AG04449 (cell line): ENCODE measurements at regions not wholly inside any gene's neighbourhood (a gene's known extent, or its start where the extent isn't known, plus 50 kb on each side); places are given as distances from the start of the nearest gene placed in this dataset.

Experiments
- CTCF ChIA-PET: fragments of 350-600 bp; formaldehyde crosslinking; extraction: SDS; loops from one replicate; lab custom pipeline; 2021; ENCODE audit warnings: antibody characterized with exemption; lab: Yijun Ruan, JAX
- POLR2A ChIA-PET: fragments of 400-600, 350-600 bp; formaldehyde crosslinking; extraction: SDS; loops from one replicate; lab custom pipeline; 2020; ENCODE audit warnings: antibody characterized with exemption, inconsistent platforms; lab: Yijun Ruan, JAX
- DNase-seq: peaks from one replicate; pipeline ENCODE4 v3.0.0-alpha.2; 2010; ENCODE audit warnings: low read depth, low spot score
- H3K4me3 ChIP-seq: 2 replicates; pipeline ENCODE4 v1.5.1; 2011; ENCODE audit warnings: low read depth, mild to moderate bottlenecking, control low read depth, low read length
- TF ChIP-seq, protein P1 (sequence below): IDR thresholded peaks from one replicate; pipeline ENCODE4 v1.5.1; 2011; ENCODE audit warnings: mild to moderate bottlenecking, moderate library complexity, low read length, control low read depth, inconsistent platforms; ENCODE audit not compliant: insufficient read depth; ENCODE audit errors: missing control alignments

DNA sequence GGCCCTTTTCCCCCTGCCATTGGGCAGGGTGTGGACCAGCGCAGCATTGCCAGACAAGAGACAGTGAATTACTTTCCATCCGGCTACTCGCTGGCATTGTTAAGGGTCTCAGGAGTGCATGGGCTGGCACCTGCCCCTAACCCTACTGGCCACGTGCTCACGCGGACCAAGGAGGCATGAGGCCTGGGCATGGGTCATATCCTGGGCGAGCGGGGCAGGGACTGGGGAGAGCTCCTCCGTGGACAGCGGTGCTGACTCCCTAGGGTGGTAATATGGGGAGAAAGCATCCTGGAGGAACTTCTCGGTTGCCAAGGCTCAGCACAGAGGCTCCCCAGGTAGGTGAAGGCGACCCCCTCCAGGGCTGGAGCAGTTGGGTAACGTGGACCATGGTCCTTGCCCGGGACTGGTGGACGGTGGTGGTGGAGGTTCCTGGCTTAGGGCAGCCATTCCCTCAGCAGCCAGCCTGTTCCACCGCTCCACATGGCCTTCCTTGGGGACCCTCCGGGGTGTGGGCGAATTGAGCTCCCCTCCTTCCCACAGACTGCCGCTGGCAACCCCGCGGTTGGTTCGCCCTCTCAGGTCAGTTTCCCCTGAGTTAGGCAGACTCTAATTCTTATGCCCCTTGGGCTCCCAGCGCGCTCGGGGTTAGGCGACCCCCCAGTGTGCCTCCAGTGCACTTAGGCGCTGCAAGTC is 465.1 kb downstream of the SLITRK5 start:
- DNase-seq, result no peak
- H3K4me3 ChIP-seq, result no peak overlapping the region
- TF ChIP-seq, protein P1, sequence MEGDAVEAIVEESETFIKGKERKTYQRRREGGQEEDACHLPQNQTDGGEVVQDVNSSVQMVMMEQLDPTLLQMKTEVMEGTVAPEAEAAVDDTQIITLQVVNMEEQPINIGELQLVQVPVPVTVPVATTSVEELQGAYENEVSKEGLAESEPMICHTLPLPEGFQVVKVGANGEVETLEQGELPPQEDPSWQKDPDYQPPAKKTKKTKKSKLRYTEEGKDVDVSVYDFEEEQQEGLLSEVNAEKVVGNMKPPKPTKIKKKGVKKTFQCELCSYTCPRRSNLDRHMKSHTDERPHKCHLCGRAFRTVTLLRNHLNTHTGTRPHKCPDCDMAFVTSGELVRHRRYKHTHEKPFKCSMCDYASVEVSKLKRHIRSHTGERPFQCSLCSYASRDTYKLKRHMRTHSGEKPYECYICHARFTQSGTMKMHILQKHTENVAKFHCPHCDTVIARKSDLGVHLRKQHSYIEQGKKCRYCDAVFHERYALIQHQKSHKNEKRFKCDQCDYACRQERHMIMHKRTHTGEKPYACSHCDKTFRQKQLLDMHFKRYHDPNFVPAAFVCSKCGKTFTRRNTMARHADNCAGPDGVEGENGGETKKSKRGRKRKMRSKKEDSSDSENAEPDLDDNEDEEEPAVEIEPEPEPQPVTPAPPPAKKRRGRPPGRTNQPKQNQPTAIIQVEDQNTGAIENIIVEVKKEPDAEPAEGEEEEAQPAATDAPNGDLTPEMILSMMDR, result no peak
- CTCF ChIA-PET, result no interaction called here
- POLR2A ChIA-PET, result no interaction called here

DNA sequence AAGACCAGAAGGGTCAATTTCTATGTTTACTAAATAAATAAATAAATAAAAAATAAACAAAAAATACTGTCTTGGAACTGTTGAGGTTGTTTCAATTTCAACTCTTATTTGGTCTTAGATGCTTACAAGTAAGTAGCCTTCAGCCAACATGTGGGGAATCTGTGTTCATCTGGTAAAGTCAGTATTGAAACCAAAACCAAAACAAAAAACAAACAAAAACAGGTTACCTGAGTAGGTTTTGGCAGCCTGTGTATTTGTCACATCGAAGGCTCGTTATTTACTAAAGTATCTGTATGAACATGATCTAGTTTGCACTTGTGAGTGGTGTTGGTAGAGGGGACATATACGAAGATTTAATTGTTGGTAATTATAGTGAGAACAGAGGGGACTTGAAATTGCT is 471.5 kb downstream of the SLITRK5 start:
- no peak for DNase-seq
- TF ChIP-seq, protein P1, result no peak
- POLR2A ChIA-PET, result no interaction called here
- CTCF ChIA-PET, result no interaction called here
- H3K4me3 ChIP-seq, result no peak overlapping the region

GRCh38 chr13:88144580-88144979 is 473.4 kb downstream of the SLITRK5 start:
- H3K4me3 ChIP-seq, result no peak overlapping the region
- POLR2A ChIA-PET, result no interaction called here
- CTCF ChIA-PET, result no interaction called here
- TF ChIP-seq, protein P1, result no peak
- DNase-seq, result no peak

- no peak for DNase-seq
- POLR2A ChIA-PET, result no interaction called here
- CTCF ChIA-PET, result no interaction called here
Measured at GRCh38 chr13:88153353-88153752, 482.2 kb downstream of the SLITRK5 start.

DNA sequence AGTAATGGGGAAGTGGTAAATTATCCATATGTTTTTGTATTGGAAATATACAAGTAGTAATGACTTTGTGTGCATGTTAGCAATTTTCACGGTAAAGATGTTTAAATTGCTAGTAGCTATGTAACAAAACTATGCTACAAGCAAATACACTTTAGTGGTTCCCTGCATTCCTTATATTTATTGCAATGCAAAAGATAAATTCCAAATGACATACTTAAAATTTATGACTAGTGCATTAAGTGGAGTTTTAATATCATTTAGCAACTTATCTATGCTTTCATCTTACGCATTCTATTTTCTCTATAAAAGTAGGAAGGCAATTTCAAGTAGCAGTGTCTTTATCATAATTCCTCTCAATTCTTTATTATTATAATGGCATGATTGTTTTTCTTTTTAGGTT is 482.8 kb downstream of the SLITRK5 start:
- CTCF ChIA-PET, result no interaction called here
- TF ChIP-seq, protein P1, result no peak
- no peak for DNase-seq
- POLR2A ChIA-PET, result no interaction called here
- no peak overlapping the region for H3K4me3 ChIP-seq

More at GRCh38 chr13:88153353-88153752, 482.2 kb downstream of the SLITRK5 start:
- TF ChIP-seq, protein P1, result no peak
- H3K4me3 ChIP-seq, result no peak overlapping the region

GRCh38 chr13:88162076-88162702 is 491.0 kb downstream of the SLITRK5 start:
- POLR2A ChIA-PET, result no interaction called here
- no peak for DNase-seq
- CTCF ChIA-PET, result no interaction called here
- no peak overlapping the region for H3K4me3 ChIP-seq
- TF ChIP-seq, protein P1, result no peak
